ENCODE measurements at regions not wholly inside any gene's neighbourhood (a gene's known extent, or its start where the extent isn't known, plus 50 kb on each side); places are given as distances from the start of the nearest gene placed in this dataset.

GRCh38 chr14:101502761-101503392, 58.4 kb upstream of the DIO3 start:
- no peak for DNase-seq (ENCODE audit: low read depth in 2 of 2)

GRCh38 chr14:101503431-101504095, 57.7 kb upstream of the DIO3 start:
- no peak for DNase-seq (ENCODE audit: low read depth in 2 of 2)

DNA sequence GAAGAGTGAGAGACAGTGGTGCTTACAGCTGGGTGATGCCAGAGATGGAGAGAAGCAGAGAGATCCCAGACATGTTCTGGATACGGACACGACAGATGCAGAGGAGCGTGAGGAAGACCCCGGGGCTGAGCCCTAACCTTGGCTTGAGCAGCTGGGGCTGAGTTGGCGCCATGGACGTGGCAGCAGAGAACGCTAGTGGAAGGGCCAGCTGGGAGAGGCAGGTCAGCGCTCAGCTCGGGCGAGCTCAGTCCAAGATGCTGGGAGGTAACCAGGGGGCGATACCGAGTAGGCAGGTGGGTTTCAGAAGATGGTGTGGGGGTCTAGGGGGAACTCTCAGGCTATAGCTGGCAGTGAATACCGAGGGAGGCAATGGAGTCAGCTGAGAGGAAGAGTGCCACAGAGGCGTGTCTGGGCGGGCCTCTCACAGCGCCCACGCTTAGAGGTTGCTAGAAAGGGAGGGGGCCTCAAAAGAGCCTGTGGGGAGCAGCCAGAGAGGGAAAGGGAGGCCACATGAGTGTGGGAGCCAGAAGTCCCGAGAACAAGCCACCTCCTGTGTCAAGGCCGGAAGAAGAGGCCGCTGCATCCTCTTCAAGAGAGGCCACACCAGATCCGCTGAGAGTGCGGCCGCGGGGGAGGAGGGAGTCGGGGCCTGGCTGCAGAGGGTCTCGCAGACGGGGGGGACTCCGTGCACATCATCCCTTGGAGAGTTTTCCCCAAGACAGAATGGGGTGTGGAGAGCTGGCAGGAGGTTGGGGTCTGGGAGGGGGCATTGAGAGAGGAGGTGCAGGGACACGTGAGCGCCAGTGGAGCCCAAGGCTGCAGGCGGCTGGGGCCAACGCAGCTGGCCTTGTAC, 57.0 kb upstream of the DIO3 start:
- no peak for DNase-seq (ENCODE audit: low read depth in 2 of 2)

GRCh38 chr14:101505236-101505970, 55.9 kb upstream of the DIO3 start:
- DNase-seq (ENCODE audit: low read depth in 2 of 2): no peak

- no peak for DNase-seq (ENCODE audit: low read depth in 2 of 2)
Measured at GRCh38 chr14:101506211-101506925, 54.9 kb upstream of the DIO3 start.

DNA sequence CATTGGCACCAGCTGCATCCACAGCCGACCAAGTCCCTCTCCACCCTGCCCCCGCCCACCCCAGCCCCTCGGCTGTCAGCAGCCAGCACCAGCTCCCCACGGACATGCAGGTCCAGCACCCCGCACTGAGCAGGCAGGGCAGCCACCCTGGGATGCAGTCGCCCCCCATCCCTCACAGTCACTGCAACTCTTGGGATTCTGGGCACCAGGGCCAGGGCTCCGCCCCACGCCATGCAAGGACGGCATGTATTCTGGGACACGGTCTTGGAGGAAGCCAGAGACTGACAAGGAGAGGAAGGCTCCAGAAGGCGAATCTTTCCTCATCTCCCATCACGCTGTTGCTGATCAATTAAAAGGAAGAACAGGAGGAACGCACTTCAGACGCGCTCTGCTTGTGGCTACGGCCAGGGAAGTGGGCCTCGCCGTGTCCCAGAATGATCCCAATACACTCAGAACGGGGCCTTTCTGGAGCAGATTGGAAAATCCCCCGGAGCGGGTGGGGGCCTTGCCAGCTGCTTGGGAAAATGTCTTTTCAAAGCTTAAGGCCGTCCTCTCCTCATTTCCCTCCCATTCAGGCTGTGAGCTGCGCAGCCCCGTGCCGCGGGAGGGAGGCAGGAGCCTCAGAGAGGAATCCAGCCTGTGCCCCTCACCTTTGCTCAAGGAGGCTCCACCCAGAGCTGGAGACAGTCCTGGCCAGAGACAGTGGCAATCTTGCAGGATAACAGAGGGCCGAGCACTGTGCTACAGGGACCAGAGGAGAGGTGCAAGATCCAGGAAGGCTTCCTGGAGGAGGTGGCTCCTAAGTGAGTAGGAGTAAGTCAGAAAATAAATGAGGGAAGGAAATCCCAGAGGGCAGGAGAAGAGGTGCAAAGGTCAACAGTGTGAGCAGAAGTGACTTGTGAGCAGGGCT, 54.1 kb upstream of the DIO3 start:
- no peak for DNase-seq (ENCODE audit: low read depth in 2 of 2)

- no peak for DNase-seq (ENCODE audit: low read depth in 2 of 2)
Measured at GRCh38 chr14:101507836-101508150, 53.5 kb upstream of the DIO3 start.

- DNase-seq (ENCODE audit: low read depth in 2 of 2): no peak
Measured at GRCh38 chr14:101508196-101508947, 52.9 kb upstream of the DIO3 start.

DNA sequence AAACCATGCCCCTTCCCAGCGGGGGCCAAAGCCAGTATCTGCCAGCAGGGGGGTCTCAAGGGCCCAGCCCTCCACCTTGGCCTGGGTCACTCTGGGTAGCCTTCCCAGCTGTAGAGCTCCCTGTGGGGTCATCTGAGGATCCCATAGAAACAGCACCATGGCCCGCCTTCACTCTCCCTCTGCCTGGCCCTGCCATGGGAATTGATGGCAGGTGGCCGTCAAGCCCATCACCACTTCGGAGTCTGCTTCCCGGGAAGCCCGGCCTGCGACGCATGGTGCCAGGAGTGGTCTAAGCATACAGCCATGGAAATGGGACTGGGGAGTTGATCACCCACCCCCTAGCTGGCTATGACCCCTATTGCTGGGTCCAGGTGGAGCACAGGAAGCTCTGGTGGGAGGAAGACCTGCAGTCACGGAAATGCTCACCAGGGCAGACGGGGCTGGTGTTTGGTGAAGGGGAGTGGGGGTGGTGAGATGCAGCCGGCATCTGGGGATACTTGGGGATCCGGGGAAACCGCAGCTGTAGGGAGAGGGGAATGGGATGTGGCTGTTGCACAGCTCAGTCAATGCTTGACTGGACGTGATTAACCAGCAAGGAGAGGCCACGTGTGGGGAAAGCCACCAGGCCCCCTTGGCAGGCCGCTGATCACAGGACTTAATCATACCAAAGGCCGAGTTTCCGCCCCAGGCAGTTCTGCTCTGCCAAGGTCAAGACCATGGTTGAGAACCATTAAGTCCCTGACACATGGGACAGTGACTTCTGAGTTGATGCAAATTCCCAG, 52.2 kb upstream of the DIO3 start:
- DNase-seq (ENCODE audit: low read depth in 2 of 2): no peak

GRCh38 chr14:101509730-101510371, 51.4 kb upstream of the DIO3 start:
- no peak for DNase-seq (ENCODE audit: low read depth in 2 of 2)

GRCh38 chr14:101511199-101511598, 50.1 kb upstream of the DIO3 start:
- DNase-seq (ENCODE audit: low read depth in 2 of 2): no peak

Data from stimulated activated CD8-positive, alpha-beta memory T cell treated with anti-CD3 and anti-CD28 coated beads, Interleukin-15, amount 100 ng/mL, for 4 hours (primary cell).